ENCODE measurements at regions not wholly inside any gene's neighbourhood (a gene's known extent, or its start where the extent isn't known, plus 50 kb on each side); places are given as distances from the start of the nearest gene placed in this dataset.
"Not testable (repeated sequence)": the region's sequence is repeated elsewhere in the genome, so short reads cannot be mapped to it uniquely, and the experiment has no call there.

DNA sequence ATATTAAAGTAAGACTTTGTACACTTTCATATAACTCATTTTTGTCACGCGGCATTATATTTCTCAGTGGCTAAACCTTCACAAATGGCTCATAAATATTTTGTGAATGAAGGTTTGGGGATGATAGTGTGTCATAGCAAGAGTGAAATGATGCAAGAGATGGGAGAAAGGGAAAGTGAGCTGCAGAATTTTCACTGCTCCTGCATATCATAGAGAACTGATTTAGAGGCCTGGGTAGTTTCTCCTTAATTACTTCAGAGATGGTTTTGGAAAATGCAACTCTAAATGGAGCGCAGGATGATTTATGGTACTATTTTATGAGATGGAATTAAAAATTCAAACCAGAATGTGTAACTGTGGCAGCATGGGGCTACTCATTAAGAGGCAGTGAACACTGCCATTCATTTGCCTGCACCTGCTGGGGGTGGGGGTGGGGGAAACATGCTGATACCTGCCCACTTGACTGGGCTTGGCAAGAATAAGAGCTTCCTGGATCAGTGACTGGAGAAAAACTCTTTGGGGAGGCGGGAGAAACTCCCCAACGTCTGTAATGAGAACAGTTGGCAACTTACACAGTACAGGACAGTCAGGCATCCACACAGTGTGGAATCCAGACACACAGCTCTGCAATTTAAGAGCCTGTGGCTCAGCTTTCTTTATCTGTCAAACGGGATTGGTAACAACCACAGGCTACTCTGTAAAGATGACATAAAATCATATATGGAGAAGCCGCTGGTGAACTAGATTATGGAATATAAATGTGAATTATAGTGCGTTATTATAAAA, 941.9 kb downstream of the SLC4A3 start:
- no peak for DNase-seq

DNA sequence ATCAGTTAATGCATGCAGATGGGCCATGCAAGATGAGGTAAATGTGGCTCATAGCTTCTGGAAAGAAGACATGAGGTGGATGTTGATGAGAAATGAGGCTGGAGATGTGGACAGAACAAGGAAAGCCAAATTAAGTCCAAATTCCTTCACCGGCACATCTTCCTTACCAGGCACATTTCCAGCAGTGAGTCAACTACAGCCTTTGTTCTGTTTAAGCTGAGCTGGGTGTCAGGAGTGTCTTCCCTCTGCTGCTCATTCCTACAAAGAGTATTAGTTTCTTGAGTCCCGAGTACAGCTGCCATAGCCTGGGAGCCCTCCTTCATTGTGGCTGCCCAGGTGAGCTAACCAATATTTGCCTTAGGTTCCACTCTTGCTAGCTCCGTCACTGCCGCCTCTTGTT, 945.0 kb downstream of the SLC4A3 start:
- DNase-seq, result no peak

DNA sequence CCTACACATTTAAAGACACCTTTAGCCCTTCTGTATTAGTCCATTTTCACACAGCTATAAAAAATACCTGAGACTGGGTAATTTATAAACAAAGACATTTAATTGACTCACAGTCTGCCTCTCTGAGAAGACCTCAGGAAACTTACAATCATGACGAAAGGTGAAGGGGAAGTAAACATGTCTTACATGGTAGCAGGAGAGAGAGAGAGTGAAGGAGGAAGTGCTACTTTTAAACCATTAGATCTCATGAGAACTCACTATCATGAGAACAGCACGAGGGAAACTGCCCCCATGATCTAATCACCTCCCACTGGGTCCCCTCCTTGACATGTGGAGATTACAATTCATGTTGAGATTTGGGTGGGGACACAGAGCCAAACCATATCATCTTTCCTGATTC, 946.6 kb downstream of the SLC4A3 start:
- DNase-seq, result no peak

DNA sequence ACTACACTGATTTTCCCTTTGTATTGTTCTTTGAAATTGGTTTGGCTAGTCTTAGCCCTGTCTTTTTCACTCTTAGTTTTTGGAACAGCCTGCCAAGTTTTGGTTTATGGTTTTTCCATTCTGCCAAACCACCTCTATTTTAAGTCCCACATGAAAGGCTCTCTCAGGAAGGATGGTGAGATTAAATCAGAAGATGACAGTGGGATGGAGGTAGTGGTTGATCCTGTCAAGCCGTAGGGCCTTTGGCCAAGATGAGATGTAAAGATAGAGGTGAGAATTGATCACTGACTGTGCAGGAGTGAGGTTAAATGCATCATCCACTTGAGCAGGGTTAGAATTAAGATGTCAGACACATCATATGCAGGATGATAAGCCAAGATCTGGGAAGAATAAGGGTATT, 948.5 kb downstream of the SLC4A3 start:
- no peak for DNase-seq

DNA sequence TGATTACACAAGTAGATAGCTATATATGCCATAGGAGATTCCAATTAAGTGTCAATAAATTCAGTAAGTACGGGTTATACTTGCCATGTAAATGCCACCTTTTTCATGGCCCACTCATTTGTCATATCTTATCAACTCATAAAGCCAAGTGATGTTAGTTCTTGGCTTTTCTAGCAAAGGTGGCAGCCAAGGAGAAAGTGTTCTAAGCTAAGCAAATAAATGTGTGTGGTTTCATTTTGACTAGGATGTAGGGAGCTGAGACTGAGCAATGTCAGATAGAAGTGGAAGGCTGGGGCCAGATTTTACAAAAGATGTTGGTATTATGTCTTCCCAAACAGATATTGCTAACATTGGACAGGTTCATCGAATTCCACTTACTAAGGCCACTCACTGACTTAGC, 952.0 kb downstream of the SLC4A3 start:
- no peak for DNase-seq

DNA sequence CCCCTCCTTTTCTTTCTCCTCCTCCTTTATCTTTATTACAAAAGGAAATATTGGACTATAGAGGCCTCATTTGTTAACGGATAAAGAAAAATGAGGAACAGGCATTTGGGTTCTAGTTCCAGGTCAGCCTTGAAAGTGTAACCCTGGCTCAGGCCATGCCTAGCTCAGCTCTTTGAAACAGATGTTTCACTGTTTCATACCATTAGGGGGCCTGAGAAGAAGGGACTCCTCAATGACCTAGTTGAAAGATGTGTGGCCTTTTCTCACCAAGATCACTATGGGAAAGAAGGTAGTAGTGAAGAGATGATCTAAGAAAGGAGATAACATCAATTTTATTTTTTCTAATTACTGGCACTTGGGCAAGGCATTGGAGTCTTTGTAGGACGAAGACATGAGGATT, 952.7 kb downstream of the SLC4A3 start:
- DNase-seq, result no peak

DNA sequence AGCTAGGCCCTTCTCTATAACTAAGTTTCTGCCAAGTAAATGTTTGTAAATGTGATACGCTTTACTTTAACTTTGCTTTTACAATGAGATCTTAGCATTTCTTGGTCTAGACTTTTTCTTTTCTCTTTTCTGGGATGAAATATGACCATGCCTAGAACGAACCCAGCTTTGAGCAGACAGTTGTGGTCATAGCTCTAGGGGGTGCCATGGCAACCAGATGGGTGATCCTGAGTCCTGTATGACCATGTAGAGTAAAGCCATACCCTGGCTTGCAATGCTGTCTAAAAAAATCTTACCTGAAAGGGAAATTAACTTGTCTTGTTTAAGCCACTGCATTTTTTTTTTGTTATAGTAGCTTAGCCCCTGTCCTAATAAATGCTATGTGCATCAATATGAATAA, 956.3 kb downstream of the SLC4A3 start:
- DNase-seq, result no peak

DNA sequence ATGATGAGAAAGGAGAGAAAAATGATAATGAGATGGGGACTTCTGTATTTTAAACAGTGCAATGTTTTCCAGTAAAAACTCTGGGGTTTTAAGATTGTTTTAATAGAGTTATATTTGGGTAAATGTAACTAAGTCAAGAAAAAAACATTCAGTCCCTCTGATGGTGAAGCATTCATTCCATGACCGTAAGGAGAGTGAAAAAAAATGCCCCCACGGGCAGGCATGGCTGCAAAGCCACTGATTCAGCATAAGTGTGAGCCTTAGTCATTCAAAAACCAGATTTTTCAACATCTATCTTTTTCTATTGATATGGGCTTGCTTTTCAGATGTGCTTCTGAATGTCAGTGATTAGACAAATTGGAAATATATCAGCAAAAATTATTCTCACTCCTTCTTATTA, 957.8 kb downstream of the SLC4A3 start:
- no peak for DNase-seq

DNA sequence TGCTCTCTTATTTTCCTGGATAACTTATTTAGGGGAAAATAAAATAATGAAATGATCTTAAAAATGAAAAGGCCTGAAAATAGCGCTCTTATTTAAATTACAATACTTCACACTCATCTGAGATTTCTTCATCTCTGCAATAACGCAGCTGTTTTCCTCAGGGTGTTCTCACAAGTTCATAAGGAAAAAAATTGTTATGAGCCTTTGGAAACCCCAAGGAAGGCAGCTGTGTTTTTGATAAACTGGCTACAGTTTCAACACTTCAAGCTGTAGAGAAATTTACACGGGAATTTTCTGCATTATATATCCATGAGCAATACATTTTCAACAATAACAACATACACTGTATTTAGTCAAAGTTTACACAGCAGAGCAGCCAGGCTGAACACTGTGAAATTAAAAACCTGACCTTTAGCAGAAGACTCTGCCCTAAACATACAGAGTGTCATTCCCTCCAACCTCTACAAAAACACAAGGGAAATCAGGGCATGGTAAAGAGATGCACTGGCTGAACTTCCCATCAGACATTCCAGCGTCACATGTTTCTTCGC, 959.6 kb downstream of the SLC4A3 start:
- DNase-seq, result no peak

DNA sequence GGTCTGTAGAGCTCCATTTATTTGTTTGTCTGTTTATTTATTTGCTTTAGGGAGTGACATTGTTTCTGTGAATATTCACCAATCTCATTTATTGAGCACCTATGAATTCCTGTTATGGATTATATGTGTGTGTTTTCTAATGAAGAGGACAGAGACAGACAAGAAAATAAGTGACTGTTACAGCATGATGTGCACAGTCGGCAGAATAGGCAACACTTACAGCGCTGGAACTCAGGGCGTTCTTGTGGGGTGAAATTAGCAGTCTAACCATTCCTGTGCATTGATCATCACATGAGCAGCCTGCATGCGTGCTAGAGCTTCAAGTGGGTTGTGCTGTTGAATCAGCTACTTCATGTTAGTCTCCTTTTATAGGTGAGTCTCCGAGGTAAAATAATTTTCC, 960.7 kb downstream of the SLC4A3 start:
- no peak for DNase-seq

DNA sequence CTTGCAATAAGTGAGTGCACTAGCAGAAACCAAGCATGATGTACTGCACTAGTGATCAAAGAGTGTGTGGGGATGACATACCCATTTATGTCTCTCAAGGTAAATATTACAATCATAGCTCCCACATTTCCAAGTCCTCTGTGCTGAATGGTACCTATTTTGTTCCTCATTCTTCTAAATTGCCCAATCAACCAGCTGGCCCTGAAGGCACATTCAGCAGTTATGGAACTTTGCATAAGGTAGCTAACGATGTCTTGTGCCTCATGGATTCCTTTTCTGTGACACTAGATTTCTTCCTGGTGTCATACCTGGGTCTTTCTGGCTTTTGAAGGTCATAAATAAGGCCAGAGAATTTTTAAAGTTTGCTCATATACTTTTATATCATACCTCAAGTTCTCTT, 963.0 kb downstream of the SLC4A3 start:
- no peak for DNase-seq

DNA sequence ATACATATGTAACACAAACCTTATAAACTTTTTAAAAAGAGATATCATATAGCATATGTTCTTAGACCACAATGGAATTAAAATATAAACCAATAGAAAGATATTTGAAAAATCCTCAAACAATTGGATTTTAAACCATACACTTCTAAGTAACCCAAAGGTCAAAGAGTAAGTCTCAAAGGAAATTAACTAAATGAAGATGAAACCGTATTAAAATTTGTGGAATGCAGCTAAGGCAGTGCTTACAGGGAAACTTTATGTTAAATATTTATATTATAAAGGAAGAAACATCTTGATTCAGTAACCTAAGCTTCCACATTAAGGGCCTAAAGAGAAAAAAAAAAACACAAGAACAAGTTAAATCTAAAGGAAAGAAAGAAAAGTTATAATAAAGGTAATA, 966.1 kb downstream of the SLC4A3 start:
- no peak for DNase-seq

DNA sequence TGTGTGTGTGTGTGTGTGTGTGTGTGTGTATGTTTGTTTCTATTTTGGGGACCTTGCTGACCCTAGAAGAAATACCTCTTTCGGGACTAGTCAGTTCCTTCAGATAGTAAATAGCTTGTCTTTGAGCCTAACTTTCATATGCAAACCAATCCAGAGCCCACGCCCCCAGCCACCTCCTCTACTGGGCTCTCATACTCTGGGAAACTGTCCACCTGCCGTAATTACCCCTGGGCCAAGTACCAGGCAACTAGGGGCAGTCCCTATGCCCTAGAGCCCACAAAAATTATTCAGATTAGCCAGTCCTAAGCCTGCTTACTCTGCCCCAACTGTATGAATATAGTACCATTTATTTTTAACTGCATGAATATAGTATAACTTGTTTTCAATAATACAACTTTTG, 970.4 kb downstream of the EPHA4 start:
- DNase-seq, result no peak

DNA sequence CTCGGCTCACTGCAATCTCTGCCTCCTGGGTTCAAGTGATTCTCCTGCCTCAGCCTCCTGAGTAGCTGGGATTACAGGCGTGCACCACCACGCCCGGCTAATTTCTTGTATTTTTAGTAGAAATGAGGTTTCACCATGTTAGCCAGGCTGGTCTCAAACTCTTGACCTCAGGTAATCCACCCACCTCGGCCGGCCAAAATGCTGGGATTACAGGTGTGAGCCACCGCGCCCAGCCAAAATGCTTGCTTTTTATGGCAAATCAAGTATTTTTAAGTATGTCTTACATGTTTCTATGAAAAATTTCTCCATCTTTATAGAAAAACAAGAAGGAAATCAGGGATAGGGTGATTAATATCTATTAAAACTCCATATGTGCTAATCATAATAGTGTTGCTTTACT, 959.1 kb downstream of the EPHA4 start:
- DNase-seq, result not testable (repeated sequence)

DNA sequence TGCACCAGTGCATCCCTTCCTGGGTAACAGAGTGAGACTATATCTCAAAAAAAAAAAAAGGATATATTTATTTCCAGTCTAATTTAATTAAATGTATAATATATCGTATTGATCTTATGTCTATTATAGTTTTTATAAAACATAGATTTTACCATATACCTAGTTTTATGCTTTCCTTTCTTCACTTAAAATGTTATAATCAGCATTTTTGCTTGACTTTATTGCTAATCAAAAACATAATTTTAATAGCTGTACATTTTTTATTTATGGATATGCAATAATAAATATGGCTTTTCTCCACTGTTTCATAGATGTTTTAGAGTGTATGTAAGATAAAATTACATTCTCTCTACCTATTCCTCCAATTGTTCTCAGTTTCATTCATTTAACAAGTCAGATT, 958.0 kb downstream of the EPHA4 start:
- no peak for DNase-seq

DNA sequence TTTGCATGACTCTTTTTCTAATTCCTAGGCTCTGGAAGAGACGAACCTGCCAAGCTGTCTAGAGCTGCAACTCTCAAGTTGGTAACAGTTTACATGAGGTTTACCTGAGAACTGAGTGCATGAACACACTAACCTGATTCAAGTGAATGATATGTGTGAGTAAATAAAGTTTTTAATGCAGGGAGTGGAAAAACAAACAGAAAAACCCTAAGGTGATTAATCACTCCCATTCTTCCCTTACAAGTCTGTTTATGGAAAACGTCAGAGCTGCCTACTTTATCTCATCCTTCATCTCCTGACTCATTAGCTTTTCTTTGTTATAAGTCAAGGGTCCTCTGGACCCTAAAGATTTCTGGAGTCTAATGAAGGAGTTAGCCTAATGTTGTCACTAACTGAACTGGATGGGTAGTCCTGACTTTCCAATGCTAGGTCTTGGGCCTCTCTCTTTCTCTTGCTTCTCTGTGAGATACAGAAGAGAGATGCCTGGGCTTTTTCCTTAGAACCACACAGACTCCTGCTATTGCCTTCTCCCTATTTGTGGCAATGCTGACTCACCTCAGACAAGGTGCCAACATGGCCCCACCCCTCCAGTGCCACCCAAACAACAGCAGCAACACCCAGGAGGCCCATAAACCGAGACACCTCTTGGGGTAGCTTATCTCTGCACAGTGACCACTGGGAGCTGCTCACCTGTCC, 952.4 kb downstream of the EPHA4 start:
- DNase-seq, result no peak

DNA sequence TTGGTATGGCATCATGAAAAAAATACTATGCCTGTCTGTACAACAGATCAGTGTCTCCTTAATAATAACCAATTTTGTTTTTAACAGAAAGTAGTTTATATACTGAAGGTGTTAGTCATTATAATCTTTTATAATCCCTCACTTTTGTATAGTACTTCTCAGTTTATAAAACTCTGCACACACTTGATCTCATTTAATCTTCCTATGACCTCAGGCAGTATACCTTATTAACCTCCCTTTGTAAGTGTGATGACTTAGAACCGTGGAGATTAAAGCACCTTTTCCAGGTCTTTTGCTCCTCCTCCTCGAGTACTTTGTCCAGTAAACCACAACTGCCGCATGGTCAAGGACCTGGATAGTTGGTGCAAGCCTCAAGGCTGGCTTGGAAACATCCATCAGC, 945.5 kb downstream of the EPHA4 start:
- DNase-seq, result no peak

DNA sequence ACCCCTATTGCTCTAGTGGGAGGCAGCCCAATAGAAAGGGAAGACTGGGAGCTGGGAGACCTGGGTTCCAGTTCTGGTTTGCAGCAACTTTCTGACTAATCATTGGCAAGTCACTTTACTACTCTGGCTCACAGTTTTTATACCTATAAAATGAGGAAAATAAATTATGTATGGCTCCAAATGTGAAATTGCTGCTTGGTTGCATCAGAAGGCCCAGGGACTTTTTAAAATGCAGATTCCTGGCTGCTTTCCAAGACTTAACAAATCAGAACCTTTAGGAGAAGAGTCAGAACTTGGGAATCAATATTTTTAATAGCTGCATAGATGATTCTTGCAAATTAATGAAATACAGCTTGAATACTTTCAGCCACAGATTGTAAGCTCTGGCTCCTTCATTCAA, 943.9 kb downstream of the EPHA4 start:
- DNase-seq, result no peak

DNA sequence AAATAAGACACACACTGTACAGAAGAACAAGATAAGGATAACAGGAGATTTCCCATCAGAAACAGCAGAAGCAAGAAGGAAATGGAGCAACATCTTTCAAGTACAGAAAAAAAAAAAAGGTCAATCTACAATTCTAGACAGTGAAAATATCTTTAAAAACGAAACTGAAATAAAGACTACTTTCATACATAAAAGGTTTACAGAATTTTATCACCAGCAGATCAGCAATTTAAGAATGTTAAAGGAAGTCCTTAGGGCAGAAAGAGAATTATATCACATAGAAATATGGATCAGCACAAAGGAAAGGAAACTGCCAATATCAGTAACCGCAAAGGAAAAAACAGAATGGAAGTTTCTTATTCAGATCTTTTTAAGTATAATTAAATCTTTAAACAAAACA, 931.0 kb downstream of the EPHA4 start:
- no peak for DNase-seq

DNA sequence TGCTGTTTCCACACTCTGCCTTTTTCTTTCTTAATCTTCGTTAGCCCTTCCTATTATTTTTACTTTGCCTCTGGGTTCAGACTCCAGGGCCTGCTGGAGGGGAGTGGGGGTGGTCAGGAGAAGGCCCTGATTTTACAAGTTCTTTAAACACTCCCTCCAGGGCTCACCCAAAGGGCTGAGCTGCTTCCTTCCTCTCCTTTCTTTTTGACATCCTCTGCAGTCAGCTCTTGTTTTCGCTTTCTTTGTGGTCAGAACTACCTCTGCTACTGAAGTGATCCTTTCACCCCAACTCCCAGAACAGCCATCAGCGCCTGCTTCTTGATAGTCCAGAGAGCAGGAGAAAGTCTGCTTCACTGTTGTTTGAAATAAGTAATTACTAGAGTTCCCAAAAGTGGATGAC, 925.7 kb downstream of the EPHA4 start:
- DNase-seq, result no peak

DNA sequence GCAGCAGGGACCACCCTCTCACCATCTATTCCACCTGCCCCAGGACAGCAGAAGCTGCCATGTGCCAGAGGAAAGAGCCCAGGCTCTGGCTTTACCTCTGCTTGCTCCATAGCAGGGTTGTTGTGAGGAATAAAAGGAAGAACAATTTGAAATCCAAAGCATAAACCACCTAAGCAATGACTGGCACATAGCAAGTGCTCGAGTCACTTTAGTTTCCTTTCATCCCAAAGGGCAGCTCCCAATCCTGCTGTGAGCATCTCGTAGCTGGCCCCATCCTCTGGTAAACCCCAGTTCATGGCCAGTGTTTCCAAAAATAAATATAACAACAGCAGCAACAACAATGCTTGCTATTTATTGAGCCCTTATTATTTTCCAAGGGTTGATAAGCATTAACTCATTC, 923.5 kb downstream of the EPHA4 start:
- DNase-seq, result no peak

DNA sequence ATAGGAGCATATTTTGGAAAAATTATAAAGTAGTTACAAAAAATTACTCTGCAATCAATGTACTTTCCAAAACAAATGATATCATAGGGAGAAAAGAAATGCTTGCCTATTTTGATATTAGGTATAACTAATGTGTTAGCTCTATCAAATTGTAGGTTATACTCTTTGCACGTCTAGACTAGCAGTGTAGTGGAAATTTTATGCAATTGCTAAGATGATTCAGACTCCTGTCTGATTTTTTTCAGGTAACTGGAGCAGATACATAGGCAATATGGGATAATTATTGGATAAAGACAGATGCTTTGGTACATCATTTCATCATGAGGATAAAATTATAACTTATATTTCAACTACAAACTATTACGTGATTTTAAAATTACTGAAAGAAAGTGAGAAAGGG, 918.3 kb downstream of the EPHA4 start:
- no peak for DNase-seq

DNA sequence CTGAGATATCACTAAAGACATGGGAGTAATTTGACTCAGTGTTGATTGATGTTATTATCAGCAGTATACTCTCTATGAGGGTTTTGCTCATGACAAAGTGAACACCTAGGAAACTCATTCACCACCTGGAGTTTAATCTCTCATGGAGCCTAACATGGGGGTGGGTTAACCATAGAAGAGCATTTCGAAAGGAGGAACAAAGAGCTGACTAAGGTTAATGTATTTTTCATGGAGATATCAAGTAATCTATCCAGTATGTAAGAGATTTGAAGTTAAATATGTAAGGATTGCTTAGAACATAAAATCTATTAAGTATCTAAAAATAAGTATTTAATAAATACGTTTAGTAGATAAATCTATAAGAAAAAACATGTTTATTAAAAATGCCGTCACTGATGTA, 917.8 kb downstream of the EPHA4 start:
- DNase-seq, result no peak

All from occipital lobe (tissue), 1 donor.